HepG2 (cell line): ENCODE measurements at regions not wholly inside any gene's neighbourhood (a gene's known extent, or its start where the extent isn't known, plus 50 kb on each side); places are given as distances from the start of the nearest gene placed in this dataset.

Experiments used
- CBX5 ChIP-seq: sonication (generic); formaldehyde crosslinking; IDR thresholded peaks from 2 replicates; pipeline ENCODE4 v1.4.0; 2020; ENCODE audit warnings: missing genetic modification reagents, borderline replicate concordance
- CHD4 ChIP-seq: fragments of 200-600 bp; sonication (generic); IDR thresholded peaks from 2 replicates; pipeline ENCODE4 v1.7.0; 2017; ENCODE audit warnings: mild to moderate bottlenecking, low read length, borderline replicate concordance
- EP300 ChIP-seq, 3 experiments: sonication (generic) in 1 of 3; formaldehyde crosslinking in 1 of 3; IDR thresholded peaks; 2 replicates each; pipeline versions ENCODE4 v1.5.1 to v1.6.1; 2011 to 2020; ENCODE audit warnings: low read depth in 2 of 3, low read length in 2 of 3, borderline replicate concordance in 1 of 3, improper control_type of control experiment in 1 of 3, mild to moderate bottlenecking in 1 of 3, missing genetic modification reagents in 1 of 3, moderate library complexity in 1 of 3
- JUNB ChIP-seq: sonication (generic); formaldehyde crosslinking; IDR thresholded peaks from 2 replicates; pipeline ENCODE4 v1.8.0; 2022; ENCODE audit warnings: missing genetic modification reagents, mild to moderate bottlenecking, borderline replicate concordance
- NFE2L2 ChIP-seq: fragments of 150-350 bp; IDR thresholded peaks from 2 replicates; pipeline ENCODE4 v1.6.1; 2014; ENCODE audit warnings: low read length
- SCMH1 ChIP-seq: sonication (generic); formaldehyde crosslinking; IDR thresholded peaks from 2 replicates; pipeline ENCODE4 v1.9.0; 2021; ENCODE audit warnings: missing genetic modification reagents, mild to moderate bottlenecking, borderline replicate concordance
- SMAD1 ChIP-seq: sonication (generic); formaldehyde crosslinking; IDR thresholded peaks from 2 replicates; pipeline ENCODE4 v1.4.0; 2020; ENCODE audit warnings: missing genetic modification reagents, low read depth, mild to moderate bottlenecking, borderline replicate concordance
- SMARCC2 ChIP-seq: fragments of 450-650 bp; IDR thresholded peaks from 2 replicates; pipeline ENCODE4 v1.6.1; 2017; ENCODE audit warnings: antibody characterized with exemption, mild to moderate bottlenecking
- ZBTB25 ChIP-seq: IDR thresholded peaks from 2 replicates; pipeline ENCODE4 v1.6.1; 2018; ENCODE audit warnings: missing genetic modification reagents
- ZC3H4 ChIP-seq: sonication (generic); formaldehyde crosslinking; IDR thresholded peaks from 2 replicates; pipeline ENCODE4 v1.4.0; 2020; ENCODE audit warnings: missing genetic modification reagents, borderline replicate concordance
- ZNF772 ChIP-seq: sonication (generic); formaldehyde crosslinking; IDR thresholded peaks from 2 replicates; pipeline ENCODE4 v1.5.0; 2020; ENCODE audit warnings: mild to moderate bottlenecking, missing genetic modification reagents

- TF ChIP-seq ZNF772 (CRISPR knock-in tag) (no peak), CBX5 (no peak), EP300 (IDR thresholded peaks at IDR 0.05; ENCODE audit: low read depth in 2 of 2, low read length in 2 of 2) (no peak), EP300 (CRISPR knock-in tag; IDR thresholded peaks at IDR 0.05; ENCODE audit: borderline replicate concordance) (no peak), JUNB (CRISPR knock-in tag) (no peak), ZBTB25 (no peak), ZC3H4 (CRISPR knock-in tag) (no peak), SMAD1 (no peak), SMARCC2 (no peak), NFE2L2 (no peak), CHD4 (no peak), SCMH1 (no peak)
Measured at GRCh38 chr4:171342646-171343045, 470.6 kb upstream of the GALNTL6 start.
